DOHH2 (cell line): ENCODE measurements at regions not wholly inside any gene's neighbourhood (a gene's known extent, or its start where the extent isn't known, plus 50 kb on each side); places are given as distances from the start of the nearest gene placed in this dataset.

Experiments
- CTCF ChIP-seq: fragments of 200-600 bp; sonication (generic); IDR thresholded peaks from one replicate; pipeline ENCODE4 v1.5.1; 2014; ENCODE audit warnings: antibody characterized with exemption, mild to moderate bottlenecking, low read depth, low read length; ENCODE audit not compliant: poor library complexity, severe bottlenecking
- EZH2phosphoT487 ChIP-seq: fragments of 200-600 bp; sonication (generic); IDR thresholded peaks from 2 replicates; pipeline ENCODE4 v1.6.1; 2017; ENCODE audit warnings: borderline replicate concordance, mild to moderate bottlenecking, antibody characterized with exemption, low read length, moderate library complexity, mixed read lengths

DNA sequence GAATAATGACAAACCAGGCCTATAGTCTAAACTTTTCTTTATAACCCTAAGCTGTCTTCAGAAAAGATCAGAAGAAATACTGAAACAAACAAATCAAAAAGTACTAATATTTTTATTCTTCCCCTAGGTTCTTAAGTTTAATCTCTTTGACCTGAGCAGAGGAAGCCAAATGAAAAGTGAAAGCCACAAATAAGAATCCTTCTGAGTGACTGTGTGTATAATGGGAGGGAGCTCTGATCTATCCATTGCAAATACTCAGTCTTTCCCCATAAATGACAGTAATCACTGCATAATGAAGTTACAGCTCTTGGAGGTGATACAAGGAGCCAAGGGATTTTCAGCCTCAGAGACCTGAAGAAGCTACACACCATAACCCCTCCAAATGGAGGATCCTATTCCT, 126.9 kb upstream of the ATP10B start:
- no peak for TF ChIP-seq CTCF
- no peak for TF ChIP-seq EZH2phosphoT487
